Peyer's patch (tissue), 4 donors: ENCODE measurements at regions not wholly inside any gene's neighbourhood (a gene's known extent, or its start where the extent isn't known, plus 50 kb on each side); places are given as distances from the start of the nearest gene placed in this dataset.

ENCODE experiments used
- POLR2A ChIP-seq, 2 donors: fragments of 450-650 bp; IDR thresholded peaks; one replicate each; pipeline ENCODE4 v1.5.1; 2017; ENCODE audit warnings: antibody characterized with exemption in 2 of 2, mild to moderate bottlenecking in 2 of 2, moderate library complexity in 2 of 2
- TF ChIP-seq, protein P1 (sequence below), 6 experiments: fragments of 450-650 bp in 4 of 6; fragments of 200-600 bp in 2 of 6; sonication (generic) in 1 of 6; IDR thresholded peaks; one replicate each; pipeline ENCODE4 v1.5.1; 2017 to 2019; ENCODE audit warnings: antibody characterized with exemption in 6 of 6, mild to moderate bottlenecking in 3 of 6, moderate library complexity in 1 of 6

- TF ChIP-seq, protein P1, sequence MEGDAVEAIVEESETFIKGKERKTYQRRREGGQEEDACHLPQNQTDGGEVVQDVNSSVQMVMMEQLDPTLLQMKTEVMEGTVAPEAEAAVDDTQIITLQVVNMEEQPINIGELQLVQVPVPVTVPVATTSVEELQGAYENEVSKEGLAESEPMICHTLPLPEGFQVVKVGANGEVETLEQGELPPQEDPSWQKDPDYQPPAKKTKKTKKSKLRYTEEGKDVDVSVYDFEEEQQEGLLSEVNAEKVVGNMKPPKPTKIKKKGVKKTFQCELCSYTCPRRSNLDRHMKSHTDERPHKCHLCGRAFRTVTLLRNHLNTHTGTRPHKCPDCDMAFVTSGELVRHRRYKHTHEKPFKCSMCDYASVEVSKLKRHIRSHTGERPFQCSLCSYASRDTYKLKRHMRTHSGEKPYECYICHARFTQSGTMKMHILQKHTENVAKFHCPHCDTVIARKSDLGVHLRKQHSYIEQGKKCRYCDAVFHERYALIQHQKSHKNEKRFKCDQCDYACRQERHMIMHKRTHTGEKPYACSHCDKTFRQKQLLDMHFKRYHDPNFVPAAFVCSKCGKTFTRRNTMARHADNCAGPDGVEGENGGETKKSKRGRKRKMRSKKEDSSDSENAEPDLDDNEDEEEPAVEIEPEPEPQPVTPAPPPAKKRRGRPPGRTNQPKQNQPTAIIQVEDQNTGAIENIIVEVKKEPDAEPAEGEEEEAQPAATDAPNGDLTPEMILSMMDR (IDR thresholded peaks at IDR 0.05) = no peak
- TF ChIP-seq POLR2A (IDR thresholded peaks at IDR 0.05) = no peak
Observed at GRCh38 chr14:28831126-28831525, 64.5 kb downstream of the FOXG1 start.
